Activated CD4-positive, alpha-beta memory T cell treated with anti-CD3 and anti-CD28 coated beads for 36 hours (primary cell): ENCODE measurements at regions not wholly inside any gene's neighbourhood (a gene's known extent, or its start where the extent isn't known, plus 50 kb on each side); places are given as distances from the start of the nearest gene placed in this dataset.

Experiments
- CTCF ChIA-PET: fragments of 350-600 bp; sonication (Branson Sonifier 250); formaldehyde crosslinking; loops from one replicate; lab custom pipeline; 2021; ENCODE audit warnings: antibody characterized with exemption, inconsistent platforms; lab: Charles Lee
- POLR2A ChIA-PET: fragments of 350-600 bp; sonication (Branson Sonifier 250); formaldehyde crosslinking; loops from one replicate; lab custom pipeline; 2021; ENCODE audit warnings: antibody characterized with exemption; lab: Charles Lee
- DNase-seq: peaks from one replicate; pipeline ENCODE4 v3.0.0-alpha.2; 2020
- H3K27ac Mint-ChIP-seq: one replicate; pipeline ENCODE4 v1.8.0; 2021; ENCODE audit warnings: mixed read lengths
- H3K27me3 Mint-ChIP-seq: one replicate; pipeline ENCODE4 v1.8.0; 2021; ENCODE audit warnings: mixed read lengths
- H3K36me3 Mint-ChIP-seq: one replicate; pipeline ENCODE4 v1.8.0; 2021; ENCODE audit warnings: mixed read lengths
- H3K4me1 Mint-ChIP-seq: one replicate; pipeline ENCODE4 v1.8.0; 2021; ENCODE audit warnings: low read depth, mixed read lengths
- H3K4me3 Mint-ChIP-seq: one replicate; pipeline ENCODE4 v1.8.0; 2021; ENCODE audit warnings: mild to moderate bottlenecking, mixed read lengths
- H3K9me3 Mint-ChIP-seq: one replicate; pipeline ENCODE4 v1.8.0; 2021; ENCODE audit warnings: mixed read lengths
- intact Hi-C: fragments of 100-400 bp; cut with micrococcal nuclease; formaldehyde crosslinking; loops from one replicate; pipeline ENCODE4 v1.15.1; 2023

- ChIA-PET POLR2A (no interaction called here), CTCF (interaction anchor here (1.0 kb wide), 1 partner anchor 9 kb away, joined by 3 read pairs; no protein-coding TSS in a partner anchor)
- no peak overlapping the region for H3K27ac Mint-ChIP-seq
- no peaks in the 10 kb centered on the region for H3K36me3 Mint-ChIP-seq
- H3K27me3 Mint-ChIP-seq = peaks cover 2% of the 10 kb centered on the region
- H3K4me1 Mint-ChIP-seq = no peaks in the 10 kb centered on the region
- intact Hi-C loops = no loop called here
- no peak for DNase-seq
- H3K9me3 Mint-ChIP-seq = no peaks in the 10 kb centered on the region
- H3K4me3 Mint-ChIP-seq = no peak overlapping the region
Observed at GRCh38 chr2:104772996-104773395, 80.9 kb upstream of the POU3F3 start.

GRCh38 chr2:104774631-104775030 is 79.3 kb upstream of the POU3F3 start:
- peaks cover 2% of the 10 kb centered on the region for H3K27me3 Mint-ChIP-seq
- H3K36me3 Mint-ChIP-seq = no peaks in the 10 kb centered on the region
- CTCF ChIA-PET = no interaction called here
- H3K4me1 Mint-ChIP-seq = no peaks in the 10 kb centered on the region
- H3K27ac Mint-ChIP-seq = no peak overlapping the region
- intact Hi-C loops = no loop called here
- H3K4me3 Mint-ChIP-seq = no peak overlapping the region
- H3K9me3 Mint-ChIP-seq = no peaks in the 10 kb centered on the region
- POLR2A ChIA-PET = no interaction called here
- DNase-seq = no peak

GRCh38 chr2:104777721-104778120 is 76.2 kb upstream of the POU3F3 start:
- Mint-ChIP-seq H3K27ac (no peak overlapping the region), H3K4me1 (no peaks in the 10 kb centered on the region), H3K9me3 (no peaks in the 10 kb centered on the region), H3K36me3 (no peaks in the 10 kb centered on the region), H3K4me3 (no peak overlapping the region), H3K27me3 (peaks cover 2% of the 10 kb centered on the region)
- DNase-seq = no peak
- ChIA-PET CTCF (no interaction called here), POLR2A (no interaction called here)
- intact Hi-C loops = no loop called here

GRCh38 chr2:104781151-104781550 is 72.8 kb upstream of the POU3F3 start:
- H3K36me3 Mint-ChIP-seq = no peaks in the 10 kb centered on the region
- peaks cover 2% of the 10 kb centered on the region for H3K27me3 Mint-ChIP-seq
- POLR2A ChIA-PET = no interaction called here
- H3K4me3 Mint-ChIP-seq = no peak overlapping the region
- H3K4me1 Mint-ChIP-seq = no peaks in the 10 kb centered on the region
- CTCF ChIA-PET = no interaction called here
- H3K9me3 Mint-ChIP-seq = no peaks in the 10 kb centered on the region
- no peak overlapping the region for H3K27ac Mint-ChIP-seq
- DNase-seq = no peak
- intact Hi-C loops = no loop called here

GRCh38 chr2:104784264-104784663 is 69.7 kb upstream of the POU3F3 start:
- intact Hi-C loops = no loop called here
- Mint-ChIP-seq H3K36me3 (no peaks in the 10 kb centered on the region), H3K9me3 (no peaks in the 10 kb centered on the region), H3K4me3 (no peak overlapping the region), H3K27ac (no peak overlapping the region), H3K27me3 (peaks cover 2% of the 10 kb centered on the region), H3K4me1 (no peaks in the 10 kb centered on the region)
- CTCF ChIA-PET = interaction anchor here (0.6 kb wide), 1 partner anchor 87 kb away, joined by 3 read pairs; no protein-coding TSS in a partner anchor
- POLR2A ChIA-PET = no interaction called here
- no peak for DNase-seq

GRCh38 chr2:104786204-104786603 is 67.7 kb upstream of the POU3F3 start:
- no peaks in the 10 kb centered on the region for H3K36me3 Mint-ChIP-seq
- peaks cover 2% of the 10 kb centered on the region for H3K27me3 Mint-ChIP-seq
- intact Hi-C loops = no loop called here
- H3K4me3 Mint-ChIP-seq = no peak overlapping the region
- no peak for DNase-seq
- no peak overlapping the region for H3K27ac Mint-ChIP-seq
- H3K4me1 Mint-ChIP-seq = no peaks in the 10 kb centered on the region
- POLR2A ChIA-PET = no interaction called here
- no peaks in the 10 kb centered on the region for H3K9me3 Mint-ChIP-seq
- CTCF ChIA-PET = no interaction called here

GRCh38 chr2:104786821-104787220 is 67.1 kb upstream of the POU3F3 start:
- Mint-ChIP-seq H3K9me3 (no peaks in the 10 kb centered on the region), H3K36me3 (no peaks in the 10 kb centered on the region), H3K27me3 (peaks cover 2% of the 10 kb centered on the region), H3K4me1 (no peaks in the 10 kb centered on the region), H3K27ac (no peak overlapping the region), H3K4me3 (no peak overlapping the region)
- CTCF ChIA-PET = no interaction called here
- DNase-seq = no peak
- POLR2A ChIA-PET = no interaction called here
- intact Hi-C loops = no loop called here

- H3K36me3 Mint-ChIP-seq = no peaks in the 10 kb centered on the region
- intact Hi-C loops = no loop called here
- no peak for DNase-seq
- H3K27ac Mint-ChIP-seq = no peak overlapping the region
- POLR2A ChIA-PET = no interaction called here
- H3K4me3 Mint-ChIP-seq = no peak overlapping the region
- CTCF ChIA-PET = no interaction called here
- peaks cover 2% of the 10 kb centered on the region for H3K27me3 Mint-ChIP-seq
- no peaks in the 10 kb centered on the region for H3K4me1 Mint-ChIP-seq
- no peaks in the 10 kb centered on the region for H3K9me3 Mint-ChIP-seq
Observed at GRCh38 chr2:104787298-104788065, 66.4 kb upstream of the POU3F3 start.

- Mint-ChIP-seq H3K4me3 (no peak overlapping the region), H3K36me3 (no peaks in the 10 kb centered on the region), H3K9me3 (no peaks in the 10 kb centered on the region), H3K4me1 (no peaks in the 10 kb centered on the region), H3K27me3 (peaks cover 2% of the 10 kb centered on the region), H3K27ac (no peak overlapping the region)
- intact Hi-C loops = no loop called here
- no peak for DNase-seq
- ChIA-PET CTCF (no interaction called here), POLR2A (no interaction called here)
Observed at GRCh38 chr2:104788742-104789455, 65.0 kb upstream of the POU3F3 start.

- no peak overlapping the region for H3K4me3 Mint-ChIP-seq
- no peak overlapping the region for H3K27ac Mint-ChIP-seq
- intact Hi-C loops = no loop called here
- H3K9me3 Mint-ChIP-seq = no peaks in the 10 kb centered on the region
- H3K4me1 Mint-ChIP-seq = no peaks in the 10 kb centered on the region
- no peaks in the 10 kb centered on the region for H3K36me3 Mint-ChIP-seq
- DNase-seq = no peak
- ChIA-PET CTCF (interaction anchor here (0.6 kb wide), 1 partner anchor 289 kb away, joined by 3 read pairs; no protein-coding TSS in a partner anchor), POLR2A (no interaction called here)
- H3K27me3 Mint-ChIP-seq = peaks cover 2% of the 10 kb centered on the region
Observed at GRCh38 chr2:104790100-104790811, 63.7 kb upstream of the POU3F3 start.

- DNase-seq = no peak
- Mint-ChIP-seq H3K4me3 (no peak overlapping the region), H3K27ac (no peak overlapping the region), H3K27me3 (peaks cover 2% of the 10 kb centered on the region), H3K9me3 (no peaks in the 10 kb centered on the region), H3K36me3 (no peaks in the 10 kb centered on the region), H3K4me1 (no peaks in the 10 kb centered on the region)
- intact Hi-C loops = no loop called here
- CTCF ChIA-PET = interaction anchor here (0.6 kb wide), 1 partner anchor 290 kb away, joined by 3 read pairs; no protein-coding TSS in a partner anchor
- POLR2A ChIA-PET = no interaction called here
Observed at GRCh38 chr2:104790901-104791495, 62.9 kb upstream of the POU3F3 start.

- intact Hi-C loops = no loop called here
- CTCF ChIA-PET = no interaction called here
- Mint-ChIP-seq H3K36me3 (no peaks in the 10 kb centered on the region), H3K4me3 (no peak overlapping the region), H3K4me1 (no peaks in the 10 kb centered on the region), H3K27me3 (peaks cover 3% of the 10 kb centered on the region), H3K9me3 (no peaks in the 10 kb centered on the region), H3K27ac (no peak overlapping the region)
- POLR2A ChIA-PET = no interaction called here
- DNase-seq = no peak
Observed at GRCh38 chr2:104793966-104794365, 59.9 kb upstream of the POU3F3 start.
